ENCODE measurements at regions not wholly inside any gene's neighbourhood (a gene's known extent, or its start where the extent isn't known, plus 50 kb on each side); places are given as distances from the start of the nearest gene placed in this dataset.

DNA sequence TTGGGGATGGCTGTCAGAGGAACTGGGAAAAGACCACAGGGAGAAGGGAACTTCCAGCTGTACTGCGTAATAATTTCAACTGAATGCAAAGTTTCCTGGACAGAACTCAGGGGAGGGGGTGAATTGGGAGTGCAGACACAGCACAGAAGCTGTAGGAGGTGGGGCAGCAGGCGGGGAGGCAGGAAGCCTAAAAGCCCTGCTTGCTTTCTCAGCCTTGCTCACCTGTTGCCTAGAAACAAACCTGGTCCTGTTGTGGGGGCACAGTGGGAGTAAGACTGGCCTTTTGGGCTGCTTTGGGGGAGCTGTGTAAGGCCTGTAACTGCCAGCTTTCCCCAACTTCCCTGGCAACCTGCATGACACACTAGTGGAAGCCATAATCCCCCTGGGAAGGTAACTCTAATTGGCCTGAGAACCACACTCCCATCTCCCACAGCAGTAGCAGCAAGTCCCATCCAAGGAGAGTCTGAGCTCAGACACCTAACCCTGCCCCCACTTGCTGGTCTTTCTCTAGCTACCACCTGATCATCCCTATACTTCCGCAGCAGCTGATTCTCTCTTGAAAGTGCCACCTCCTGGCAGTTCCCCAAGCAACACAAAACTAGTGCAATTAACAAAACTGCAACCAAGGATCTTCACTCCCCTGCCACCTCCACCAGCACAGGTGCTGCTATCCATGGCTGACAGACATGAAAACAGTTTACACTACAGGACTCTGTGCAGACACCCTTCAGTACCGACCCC, 1239.3 kb downstream of the SORCS1 start:
- TF ChIP-seq CTCF (IDR thresholded peaks at IDR 0.05; ENCODE audit: low read length): no peak
- TF ChIP-seq EZH2phosphoT487 (IDR thresholded peaks at IDR 0.05; ENCODE audit: low read length): no peak
- no peak for TF ChIP-seq EZH2 (optimal IDR thresholded peaks at IDR 0.05; ENCODE audit: low read depth, low read length)

All from MM.1S (cell line).